ENCODE measurements at regions not wholly inside any gene's neighbourhood (a gene's known extent, or its start where the extent isn't known, plus 50 kb on each side); places are given as distances from the start of the nearest gene placed in this dataset.

DNA sequence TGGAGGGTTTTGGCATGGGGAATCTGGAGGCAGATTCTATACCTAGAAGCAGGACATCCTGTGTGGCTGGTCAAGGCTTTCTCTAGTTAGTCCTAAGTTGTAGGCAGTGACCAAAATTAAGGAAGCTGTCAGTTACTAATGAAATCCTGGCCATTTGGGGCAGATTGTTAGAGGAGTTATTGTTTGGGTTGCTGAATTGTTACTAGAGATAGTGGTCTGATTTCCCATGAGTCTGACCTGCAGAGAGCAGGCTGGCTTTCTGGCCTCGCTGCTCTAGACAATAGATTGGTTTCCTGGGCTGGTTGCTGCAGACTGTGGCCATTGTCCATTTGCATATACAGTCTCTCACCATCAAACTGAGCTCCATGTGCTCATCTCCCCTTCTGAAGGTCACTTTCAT, 205.0 kb upstream of the SASH1 start:
- Histone ChIP-seq H3K56ac (ENCODE audit: extremely low read depth, insufficient read depth, low read length) (no peak overlapping the region), H2BK5ac (ENCODE audit: low read depth, low read length, poor library complexity, severe bottlenecking) (no peak overlapping the region), H3K23ac (ENCODE audit: low read depth, low read length) (no peak overlapping the region), H2BK15ac (ENCODE audit: low read depth, low read length) (no peak overlapping the region), H4K20me1 (ENCODE audit: insufficient read depth, low read length) (no peaks in the 10 kb centered on the region), H3K4me1 (ENCODE audit: control insufficient read depth, insufficient read depth, low read length) (no peaks in the 10 kb centered on the region; the same call in 1 of the 2 replicates), H3K4ac (ENCODE audit: low read depth, low read length) (no peak overlapping the region), H4K5ac (ENCODE audit: low read depth, low read length) (no peak overlapping the region), H4K8ac (ENCODE audit: low read depth in 2 of 2, low read length in 2 of 2) (no peak overlapping the region), H2AK9ac (replicated peaks; ENCODE audit: low read depth, low read length, poor library complexity) (no peak overlapping the region), H3K27me3 (ENCODE audit: control insufficient read depth, insufficient read depth, low read length) (peaks cover 2% of the 10 kb centered on the region; the same call in 1 of the 2 replicates), H3K4me2 (ENCODE audit: low read depth, low read length) (no peak overlapping the region), H3K27ac (ENCODE audit: insufficient read depth, low read length) (no peak overlapping the region), H3K14ac (replicated peaks; ENCODE audit: low read depth, low read length) (no peak overlapping the region), H3K9ac (ENCODE audit: low read depth, low read length) (no peak overlapping the region), H3K36me3 (ENCODE audit: control insufficient read depth, insufficient read depth, low read length) (no peaks in the 10 kb centered on the region), H4K91ac (ENCODE audit: insufficient read depth, low read depth, low read length) (no peak overlapping the region), H2BK120ac (ENCODE audit: low read depth, low read length) (no peak overlapping the region), H3K79me1 (ENCODE audit: low read depth in 1 of 2, low read length in 2 of 2) (no peaks in the 10 kb centered on the region), H2AFZ (replicated peaks; ENCODE audit: low read length, poor library complexity) (no peak overlapping the region), H3K18ac (ENCODE audit: low read depth, low read length) (no peak overlapping the region), H3K4me3 (ENCODE audit: insufficient read depth, low read depth, low read length) (no peak overlapping the region), H2AK5ac (ENCODE audit: low read depth, low read length) (no peak overlapping the region), H3K9me1 (ENCODE audit: insufficient read depth, low read length) (no peaks in the 10 kb centered on the region), H3K9me3 (ENCODE audit: control insufficient read depth, insufficient read depth, low read length) (no peaks in the 10 kb centered on the region), H2BK20ac (ENCODE audit: low read depth, low read length) (no peak overlapping the region)
- intact Hi-C loops (cut with micrococcal nuclease) (no loop called here), in situ Hi-C loops (cut with MboI; ENCODE audit: low sequenced_read_pairs) (no loop called here), dilution Hi-C loops (cut with HindIII; ENCODE audit: low sequenced_read_pairs, unreplicated experiment) (no loop called here)
- ATAC-seq (ENCODE audit: low read depth): no peak
- no peak for DNase-seq
- CTCF ChIA-PET: no interaction called here
- no peak for TF ChIP-seq MAZ (IDR thresholded peaks at IDR 0.05; ENCODE audit: borderline replicate concordance, low read depth, low read length)
- no peak for TF ChIP-seq CEBPB (IDR thresholded peaks at IDR 0.05; ENCODE audit: low read depth, low read length)
- TF ChIP-seq CHD1 (IDR thresholded peaks at IDR 0.05; ENCODE audit: low read depth, low read length): no peak
- TF ChIP-seq RAD21 (IDR thresholded peaks at IDR 0.05; ENCODE audit: low read length): no peak
- TF ChIP-seq MAFK (IDR thresholded peaks at IDR 0.05; ENCODE audit: low read depth, low read length): no peak
- TF ChIP-seq NFE2L2 (IDR thresholded peaks at IDR 0.05; ENCODE audit: low read depth, low read length): no peak
- no peak for TF ChIP-seq RFX5 (IDR thresholded peaks at IDR 0.05; ENCODE audit: low read depth, low read length)
- POLR2A ChIA-PET (ENCODE audit: unreplicated experiment): no interaction called here
- WGBS, 2 experiments (ENCODE audit: extremely low coverage in 2 of 2, insufficient read length in 1 of 2): no CpG with 5 or more reads among the region's 1 CpG
- no TSS peak for BruUV-seq (replicated peaks)

Measured in IMR-90 (cell line).